Stimulated activated naive CD8-positive, alpha-beta T cell treated with anti-CD3 and anti-CD28 coated beads, Interleukin-15, Interleukin-2, amounts not matched to agents 100 ng/mL and 50 ng/mL, for 24 hours (primary cell): ENCODE measurements at regions not wholly inside any gene's neighbourhood (a gene's known extent, or its start where the extent isn't known, plus 50 kb on each side); places are given as distances from the start of the nearest gene placed in this dataset.
"Not testable (repeated sequence)": the region's sequence is repeated elsewhere in the genome, so short reads cannot be mapped to it uniquely, and the experiment has no call there.

Experiments
- H3K27ac Mint-ChIP-seq: one replicate; pipeline ENCODE4 v1.8.0; 2021; ENCODE audit warnings: mild to moderate bottlenecking, mixed read lengths
- H3K27me3 Mint-ChIP-seq: one replicate; pipeline ENCODE4 v1.8.0; 2021; ENCODE audit warnings: mixed read lengths
- H3K36me3 Mint-ChIP-seq: one replicate; pipeline ENCODE4 v1.8.0; 2021; ENCODE audit warnings: low read depth, mixed read lengths
- H3K4me1 Mint-ChIP-seq: one replicate; pipeline ENCODE4 v1.8.0; 2021; ENCODE audit warnings: low read depth, mixed read lengths
- H3K4me3 Mint-ChIP-seq: one replicate; pipeline ENCODE4 v1.8.0; 2021; ENCODE audit warnings: mild to moderate bottlenecking, mixed read lengths
- H3K9me3 Mint-ChIP-seq: one replicate; pipeline ENCODE4 v1.8.0; 2021; ENCODE audit warnings: mixed read lengths

DNA sequence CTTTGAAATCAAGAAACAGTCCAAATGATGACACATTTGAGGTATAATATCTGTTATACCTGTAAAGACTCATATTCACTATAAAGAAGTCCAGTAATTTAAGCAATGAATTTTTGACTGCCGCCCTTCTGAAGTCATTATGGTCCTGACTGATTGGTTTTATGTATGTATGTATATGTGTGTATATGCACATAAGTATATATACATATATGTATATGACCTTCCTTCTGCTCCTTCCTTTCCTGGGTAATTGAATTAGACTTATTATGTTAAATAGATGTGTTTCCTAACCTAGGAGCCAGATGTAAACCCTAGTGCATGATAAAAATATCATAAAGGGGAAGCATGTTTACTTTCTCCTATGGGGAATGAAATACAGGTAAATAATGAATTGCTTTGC, 343.1 kb upstream of the BRINP1 start:
- Mint-ChIP-seq H3K36me3 (no peaks in the 10 kb centered on the region), H3K27me3 (peaks cover 4% of the 10 kb centered on the region), H3K4me1 (no peaks in the 10 kb centered on the region), H3K9me3 (no peaks in the 10 kb centered on the region), H3K27ac (no peak overlapping the region), H3K4me3 (no peak overlapping the region)

DNA sequence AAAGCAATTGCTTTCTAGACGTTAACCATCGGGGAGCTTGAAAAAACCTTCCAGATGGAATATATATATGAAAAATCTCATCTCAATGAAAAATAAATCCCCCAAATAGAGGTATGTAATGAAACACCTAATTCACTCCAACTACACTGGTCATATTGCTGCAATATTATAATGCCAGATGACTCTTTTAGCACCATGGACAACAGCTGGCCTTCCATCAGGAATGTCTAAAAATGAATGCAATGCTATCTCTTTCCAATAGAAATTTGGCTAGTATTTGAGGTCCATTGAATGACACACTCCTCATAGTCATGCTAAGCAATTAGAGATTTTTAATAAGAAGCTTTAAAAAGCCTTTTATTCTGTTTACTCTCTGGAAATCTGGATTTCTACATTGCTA, 340.2 kb upstream of the BRINP1 start:
- Mint-ChIP-seq H3K27me3 (peaks cover 1% of the 10 kb centered on the region), H3K9me3 (peaks cover 4% of the 10 kb centered on the region)

GRCh38 chr9:119707228-119707845, 338.1 kb upstream of the BRINP1 start:
- no peaks in the 10 kb centered on the region for H3K36me3 Mint-ChIP-seq
- no peaks in the 10 kb centered on the region for H3K27me3 Mint-ChIP-seq
- no peaks in the 10 kb centered on the region for H3K4me1 Mint-ChIP-seq
- no peak overlapping the region for H3K27ac Mint-ChIP-seq
- peaks cover 4% of the 10 kb centered on the region for H3K9me3 Mint-ChIP-seq
- no peak overlapping the region for H3K4me3 Mint-ChIP-seq

More for the DNA sequence above, 340.2 kb upstream of the BRINP1 start:
- H3K4me3 Mint-ChIP-seq: no peak overlapping the region
- H3K4me1 Mint-ChIP-seq: no peaks in the 10 kb centered on the region
- no peak overlapping the region for H3K27ac Mint-ChIP-seq
- H3K36me3 Mint-ChIP-seq: no peaks in the 10 kb centered on the region

- no peaks in the 10 kb centered on the region for H3K36me3 Mint-ChIP-seq
- peaks cover under 1% of the 10 kb centered on the region for H3K9me3 Mint-ChIP-seq
- no peaks in the 10 kb centered on the region for H3K4me1 Mint-ChIP-seq
- peaks cover 5% of the 10 kb centered on the region for H3K27me3 Mint-ChIP-seq
- no peak overlapping the region for H3K27ac Mint-ChIP-seq
- no peak overlapping the region for H3K4me3 Mint-ChIP-seq
Observed at GRCh38 chr9:119701651-119702050, 332.4 kb upstream of the BRINP1 start.

GRCh38 chr9:119698535-119698934, 329.3 kb upstream of the BRINP1 start:
- H3K27ac Mint-ChIP-seq: no peak overlapping the region
- H3K36me3 Mint-ChIP-seq: no peaks in the 10 kb centered on the region
- H3K4me3 Mint-ChIP-seq: no peak overlapping the region
- no peaks in the 10 kb centered on the region for H3K9me3 Mint-ChIP-seq
- H3K4me1 Mint-ChIP-seq: no peaks in the 10 kb centered on the region
- H3K27me3 Mint-ChIP-seq: peaks cover 5% of the 10 kb centered on the region

- Mint-ChIP-seq H3K36me3 (no peaks in the 10 kb centered on the region), H3K4me3 (no peak overlapping the region), H3K27me3 (peaks cover 9% of the 10 kb centered on the region), H3K4me1 (no peaks in the 10 kb centered on the region), H3K9me3 (no peaks in the 10 kb centered on the region), H3K27ac (no peak overlapping the region)
Observed at GRCh38 chr9:119697996-119698395, 328.8 kb upstream of the BRINP1 start.

DNA sequence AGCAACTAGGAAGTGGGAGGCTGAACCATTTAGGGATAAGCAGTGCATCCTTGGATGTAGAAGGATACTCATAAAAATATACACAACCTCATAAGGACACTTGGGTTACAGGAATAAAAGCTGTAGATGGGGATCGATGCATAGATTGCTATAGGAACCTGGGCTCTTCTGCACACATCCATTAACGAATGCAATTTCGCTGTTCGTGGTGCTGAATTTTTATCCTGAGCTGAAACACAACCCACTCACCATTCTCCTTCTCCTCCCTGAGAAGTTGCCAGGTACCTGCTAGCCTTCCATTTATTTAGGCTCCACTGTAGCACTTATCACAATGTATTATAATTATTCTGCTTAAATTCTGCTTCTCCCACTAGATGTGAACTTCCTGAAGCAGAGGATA, 320.6 kb upstream of the BRINP1 start:
- no peaks in the 10 kb centered on the region for H3K4me1 Mint-ChIP-seq
- H3K27me3 Mint-ChIP-seq: peaks cover 10% of the 10 kb centered on the region
- no peak overlapping the region for H3K27ac Mint-ChIP-seq
- no peaks in the 10 kb centered on the region for H3K36me3 Mint-ChIP-seq
- no peak overlapping the region for H3K4me3 Mint-ChIP-seq
- H3K9me3 Mint-ChIP-seq: no peaks in the 10 kb centered on the region

DNA sequence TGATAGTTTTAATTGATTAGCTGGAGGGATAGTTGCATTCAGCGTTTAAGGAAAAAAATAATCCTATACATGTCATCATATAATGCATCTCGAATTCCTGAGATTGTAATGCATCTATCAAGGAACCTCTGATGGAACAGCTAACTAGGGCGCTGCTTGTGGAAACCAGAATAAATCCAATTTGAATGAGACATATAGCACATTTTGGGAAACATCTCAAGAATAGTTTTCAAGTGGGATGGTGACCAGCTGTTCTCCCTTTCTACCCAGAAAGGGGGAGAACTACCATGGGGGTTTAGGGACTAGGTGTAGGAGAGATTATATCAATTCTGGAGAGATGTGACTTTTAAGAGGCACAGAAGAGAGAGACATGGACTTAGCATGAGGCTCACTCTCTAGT, 319.3 kb upstream of the BRINP1 start:
- H3K4me3 Mint-ChIP-seq: no peak overlapping the region
- no peaks in the 10 kb centered on the region for H3K9me3 Mint-ChIP-seq
- H3K36me3 Mint-ChIP-seq: no peaks in the 10 kb centered on the region
- H3K4me1 Mint-ChIP-seq: no peaks in the 10 kb centered on the region
- H3K27me3 Mint-ChIP-seq: peaks cover 10% of the 10 kb centered on the region
- H3K27ac Mint-ChIP-seq: no peak overlapping the region

GRCh38 chr9:119677811-119678505, 308.7 kb upstream of the BRINP1 start:
- Mint-ChIP-seq H3K9me3 (no peaks in the 10 kb centered on the region), H3K27ac (no peak overlapping the region), H3K4me3 (no peak overlapping the region), H3K27me3 (no peaks in the 10 kb centered on the region), H3K4me1 (no peaks in the 10 kb centered on the region), H3K36me3 (no peaks in the 10 kb centered on the region)

DNA sequence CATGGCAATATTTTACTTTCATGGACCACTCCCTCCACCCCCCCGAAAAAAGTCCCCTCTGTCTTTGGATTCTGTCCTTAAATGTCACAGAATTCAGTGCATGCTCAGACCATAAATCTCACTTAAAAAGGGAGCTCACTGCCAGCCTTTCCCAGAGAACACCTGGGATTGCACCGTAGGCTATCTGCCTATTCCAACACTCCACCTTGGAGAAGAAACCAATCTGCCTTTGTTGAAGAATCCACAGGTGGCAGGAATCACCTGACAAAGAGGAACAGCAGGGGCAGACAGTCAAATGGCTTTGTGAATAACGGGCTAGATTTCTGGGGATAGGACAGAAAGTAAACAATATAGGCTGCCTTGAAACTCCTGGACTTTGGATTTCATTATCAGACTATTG, 306.7 kb upstream of the BRINP1 start:
- H3K36me3 Mint-ChIP-seq: no peaks in the 10 kb centered on the region
- no peaks in the 10 kb centered on the region for H3K9me3 Mint-ChIP-seq
- no peaks in the 10 kb centered on the region for H3K27me3 Mint-ChIP-seq
- no peaks in the 10 kb centered on the region for H3K4me1 Mint-ChIP-seq
- H3K27ac Mint-ChIP-seq: no peak overlapping the region
- no peak overlapping the region for H3K4me3 Mint-ChIP-seq

DNA sequence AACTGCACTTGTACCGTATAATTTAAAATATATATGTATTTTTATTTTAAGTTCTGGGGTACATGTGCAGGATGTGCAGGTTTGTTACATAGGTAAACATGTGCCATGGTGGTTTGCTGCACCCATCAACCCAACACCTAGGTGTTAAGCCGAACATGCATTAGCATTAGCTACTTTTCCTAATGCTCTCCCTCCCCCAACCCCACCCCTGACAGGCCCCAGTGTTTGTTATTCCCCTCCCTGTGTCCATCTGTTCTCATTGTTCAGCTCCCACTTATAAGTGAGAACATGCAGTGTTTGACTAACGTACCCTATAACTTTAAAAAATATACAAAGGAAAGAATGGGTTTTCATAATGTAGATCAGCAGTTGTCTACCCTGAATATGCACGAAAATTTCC, 303.5 kb upstream of the BRINP1 start:
- not testable (repeated sequence) for H3K27ac Mint-ChIP-seq, H3K9me3 Mint-ChIP-seq, H3K36me3 Mint-ChIP-seq, H3K4me1 Mint-ChIP-seq, H3K27me3 Mint-ChIP-seq, H3K4me3 Mint-ChIP-seq

GRCh38 chr9:119667916-119668315, 298.7 kb upstream of the BRINP1 start:
- H3K27me3 Mint-ChIP-seq: no peaks in the 10 kb centered on the region
- no peaks in the 10 kb centered on the region for H3K4me1 Mint-ChIP-seq
- no peaks in the 10 kb centered on the region for H3K36me3 Mint-ChIP-seq
- no peak overlapping the region for H3K4me3 Mint-ChIP-seq
- H3K9me3 Mint-ChIP-seq: peaks cover 11% of the 10 kb centered on the region
- no peak overlapping the region for H3K27ac Mint-ChIP-seq

DNA sequence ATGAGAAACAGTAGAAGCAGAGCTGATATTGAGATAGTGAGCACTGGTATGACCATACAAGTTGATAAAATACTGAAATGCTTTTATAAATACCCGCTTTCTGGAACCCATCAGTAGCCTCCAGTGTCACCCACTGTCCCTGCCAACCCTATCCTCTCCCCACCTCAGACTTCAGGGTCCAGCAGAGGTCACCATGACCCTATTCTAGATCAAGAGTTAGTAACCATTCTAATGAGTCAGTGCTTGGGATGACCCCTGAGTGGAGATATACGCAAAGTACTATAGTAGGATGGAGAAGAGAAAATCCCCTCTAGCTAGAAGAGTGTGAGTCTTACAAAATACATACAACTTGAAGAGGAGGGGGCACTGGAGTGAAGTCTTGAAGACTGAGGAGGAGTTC, 297.9 kb upstream of the BRINP1 start:
- Mint-ChIP-seq H3K36me3 (no peaks in the 10 kb centered on the region), H3K4me3 (no peak overlapping the region), H3K4me1 (no peaks in the 10 kb centered on the region), H3K27ac (no peak overlapping the region), H3K27me3 (no peaks in the 10 kb centered on the region), H3K9me3 (peaks cover 17% of the 10 kb centered on the region)

- Mint-ChIP-seq H3K27me3 (no peaks in the 10 kb centered on the region), H3K36me3 (no peaks in the 10 kb centered on the region), H3K9me3 (peaks cover 14% of the 10 kb centered on the region), H3K4me3 (no peak overlapping the region), H3K27ac (no peak overlapping the region), H3K4me1 (no peaks in the 10 kb centered on the region)
Observed at GRCh38 chr9:119662329-119662728, 293.1 kb upstream of the BRINP1 start.

DNA sequence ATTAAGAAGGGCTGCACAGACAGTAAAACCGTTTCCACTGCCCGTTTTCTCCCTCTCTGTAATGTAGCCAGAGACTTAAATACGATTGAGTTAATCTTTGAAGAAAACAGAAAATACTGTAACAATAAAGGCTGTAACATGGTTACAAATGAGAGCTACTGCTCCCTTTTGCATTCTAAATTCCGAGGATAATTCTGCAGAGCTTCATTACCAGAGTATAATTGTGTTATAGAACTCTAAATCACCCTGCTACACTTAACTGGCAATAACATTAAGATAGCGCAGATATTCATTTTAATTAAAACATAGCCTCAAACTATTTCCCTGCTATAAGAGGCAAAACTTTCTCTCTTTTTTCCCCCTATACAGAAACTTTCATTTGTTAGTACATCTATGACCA, 283.7 kb upstream of the BRINP1 start:
- Mint-ChIP-seq H3K27me3 (no peaks in the 10 kb centered on the region), H3K36me3 (no peaks in the 10 kb centered on the region), H3K4me1 (no peaks in the 10 kb centered on the region), H3K4me3 (no peak overlapping the region), H3K9me3 (no peaks in the 10 kb centered on the region), H3K27ac (no peak overlapping the region)

GRCh38 chr9:119649205-119649604, 280.0 kb upstream of the BRINP1 start:
- H3K27ac Mint-ChIP-seq: no peak overlapping the region
- no peaks in the 10 kb centered on the region for H3K27me3 Mint-ChIP-seq
- H3K4me3 Mint-ChIP-seq: no peak overlapping the region

More at GRCh38 chr9:119649205-119649604, 280.0 kb upstream of the BRINP1 start:
- no peaks in the 10 kb centered on the region for H3K9me3 Mint-ChIP-seq
- H3K4me1 Mint-ChIP-seq: no peaks in the 10 kb centered on the region
- H3K36me3 Mint-ChIP-seq: no peaks in the 10 kb centered on the region
